Psoas muscle (tissue), 7 donors: ENCODE measurements at regions not wholly inside any gene's neighbourhood (a gene's known extent, or its start where the extent isn't known, plus 50 kb on each side); places are given as distances from the start of the nearest gene placed in this dataset.
"Not testable (repeated sequence)": the region's sequence is repeated elsewhere in the genome, so short reads cannot be mapped to it uniquely, and the experiment has no call there.

Source experiments
- ATAC-seq, 4 donors: fragments of 200-7000 bp; cut with Tn5 transposase; one replicate each; pipeline ENCODE4 v1.9.1; 2020; ENCODE audit warnings: moderate library complexity in 3 of 4, mild to moderate bottlenecking in 2 of 4
- DNase-seq, 2 donors: peaks; one replicate each; pipeline ENCODE4 v3.0.0-alpha.2; 2020
- H3K27ac ChIP-seq: fragments of 200-600 bp; one replicate; pipeline ENCODE4 v1.8.0; 2022
- H3K27me3 ChIP-seq, 3 donors: fragments of 200-600 bp in 1 of 3; one replicate each; pipeline versions ENCODE4 v1.6.1 to v1.8.0; 2013 to 2022; ENCODE audit warnings: low read length in 2 of 3, mild to moderate bottlenecking in 2 of 3, moderate library complexity in 1 of 3; ENCODE audit not compliant: insufficient read depth in 3 of 3
- H3K36me3 ChIP-seq, 2 donors: fragments of 200-600 bp in 1 of 2; one replicate each; pipeline versions ENCODE4 v1.6.1 to v1.8.0; 2013 to 2022; ENCODE audit warnings: low read depth in 1 of 2, mild to moderate bottlenecking in 1 of 2, moderate library complexity in 1 of 2; ENCODE audit not compliant: insufficient read depth in 1 of 2
- H3K4me1 ChIP-seq: fragments of 200-600 bp; one replicate; pipeline ENCODE4 v1.8.0; 2022
- H3K4me3 ChIP-seq: fragments of 200-600 bp; one replicate; pipeline ENCODE4 v1.8.0; 2022; ENCODE audit warnings: mild to moderate bottlenecking
- H3K9me3 ChIP-seq: fragments of 200-600 bp; one replicate; pipeline ENCODE4 v1.8.0; 2022
- WGBS, 3 donors: extraction: QIAGEN DNeasy Blood & Tissue Kit; methylation state at CpG; one replicate each; pipeline versions ENCODE4 v1.1.6 to v1.1.7; 2013; 5-methylcytosine and 5-hydroxymethylcytosine counted together
- intact Hi-C, 2 donors: fragments of 100-400 bp; cut with DNase I; formaldehyde crosslinking; loops; one replicate each; pipeline versions ENCODE4 v1.11.0 to v1.14.2; 2022
- TF ChIP-seq, protein P1 (sequence below): fragments of 200-600 bp; IDR thresholded peaks from one replicate; pipeline ENCODE4 v1.8.0; 2022; ENCODE audit warnings: antibody characterized with exemption
- donor health status: healthy with polysubstance abuse.
- donor health status: DM: no; HTN: no; CAD: no; lungs with moderate emphysema.
- donor health status: Bipolar disorder and iron deficiency.
- donor health status: healthy.
- donor health status: DM: yes; HTN: yes; CAD: no.
- donor health status: DM: no; HTN: no; CAD: no.
- donor health status: DM: yes; HTN: yes; CAD: no.

- ATAC-seq (no peak), DNase-seq (no peak)
- Histone ChIP-seq H3K27me3 (no peaks in the 10 kb centered on the region), H3K27ac (no peak overlapping the region), H3K36me3 (no peaks in the 10 kb centered on the region), H3K4me1 (no peaks in the 10 kb centered on the region), H3K4me3 (no peak overlapping the region), H3K9me3 (no peaks in the 10 kb centered on the region)
- intact Hi-C loops = no loop called here
- WGBS, 3 donors = 53 to 62% (median 62%) methylated on average over 9 of the region's 9 CpGs
- TF ChIP-seq, protein P1, sequence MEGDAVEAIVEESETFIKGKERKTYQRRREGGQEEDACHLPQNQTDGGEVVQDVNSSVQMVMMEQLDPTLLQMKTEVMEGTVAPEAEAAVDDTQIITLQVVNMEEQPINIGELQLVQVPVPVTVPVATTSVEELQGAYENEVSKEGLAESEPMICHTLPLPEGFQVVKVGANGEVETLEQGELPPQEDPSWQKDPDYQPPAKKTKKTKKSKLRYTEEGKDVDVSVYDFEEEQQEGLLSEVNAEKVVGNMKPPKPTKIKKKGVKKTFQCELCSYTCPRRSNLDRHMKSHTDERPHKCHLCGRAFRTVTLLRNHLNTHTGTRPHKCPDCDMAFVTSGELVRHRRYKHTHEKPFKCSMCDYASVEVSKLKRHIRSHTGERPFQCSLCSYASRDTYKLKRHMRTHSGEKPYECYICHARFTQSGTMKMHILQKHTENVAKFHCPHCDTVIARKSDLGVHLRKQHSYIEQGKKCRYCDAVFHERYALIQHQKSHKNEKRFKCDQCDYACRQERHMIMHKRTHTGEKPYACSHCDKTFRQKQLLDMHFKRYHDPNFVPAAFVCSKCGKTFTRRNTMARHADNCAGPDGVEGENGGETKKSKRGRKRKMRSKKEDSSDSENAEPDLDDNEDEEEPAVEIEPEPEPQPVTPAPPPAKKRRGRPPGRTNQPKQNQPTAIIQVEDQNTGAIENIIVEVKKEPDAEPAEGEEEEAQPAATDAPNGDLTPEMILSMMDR = no peak
Observed at GRCh38 chr5:163330723-163331668, 106.4 kb upstream of the CCNG1 start.

DNA sequence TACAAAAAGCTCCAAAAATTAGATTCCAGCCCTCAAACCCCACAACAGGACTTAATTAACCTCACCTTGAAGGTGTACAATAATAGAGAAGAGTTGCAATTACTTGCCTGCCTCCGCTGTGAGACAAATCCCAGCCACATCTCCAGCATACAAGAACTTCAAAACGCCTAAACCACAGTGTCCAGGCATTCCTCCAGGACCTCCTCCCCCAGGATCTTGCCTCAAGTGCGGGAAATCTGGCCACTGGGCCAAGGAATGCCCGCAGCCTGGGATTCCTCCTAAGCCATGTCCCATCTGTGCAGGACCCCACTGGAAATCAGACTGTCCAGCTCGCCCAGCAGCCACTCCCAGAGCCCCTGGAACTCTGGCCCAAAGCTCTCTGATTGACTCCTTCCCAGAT is 101.3 kb upstream of the CCNG1 start:
- intact Hi-C loops, H3K4me1 ChIP-seq, H3K27me3 ChIP-seq, ATAC-seq, H3K36me3 ChIP-seq, DNase-seq, H3K27ac ChIP-seq, H3K4me3 ChIP-seq, H3K9me3 ChIP-seq: not testable (repeated sequence)
- 63 to 71% (median 65%) methylated on average over 5 of the region's 5 CpGs for WGBS, 3 donors

DNA sequence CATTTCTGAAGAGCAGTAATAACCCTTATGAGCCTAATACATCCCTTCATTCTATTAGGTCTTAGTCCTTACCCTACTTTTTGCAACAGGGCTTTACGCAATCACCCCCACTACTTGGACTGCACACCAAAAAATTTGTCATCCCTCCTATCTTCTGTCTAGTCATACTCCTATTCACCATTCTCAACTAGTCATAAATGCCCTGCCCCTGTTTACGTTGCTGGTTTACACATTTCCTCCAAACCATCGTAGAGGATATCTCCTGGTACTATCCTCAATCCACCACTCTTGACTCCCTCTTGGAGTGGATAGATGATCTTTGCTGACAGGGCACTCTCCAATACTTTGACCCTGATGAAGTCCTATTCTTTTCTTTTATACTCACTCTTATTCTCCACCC is 98.2 kb upstream of the CCNG1 start:
- TF ChIP-seq, protein P1 = no peak
- 60 to 75% (median 60%) methylated on average over 3 of the region's 3 CpGs for WGBS, 3 donors
- no peaks in the 10 kb centered on the region for H3K27me3 ChIP-seq
- ATAC-seq = no peak
- no peak overlapping the region for H3K27ac ChIP-seq
- DNase-seq = no peak
- no peaks in the 10 kb centered on the region for H3K9me3 ChIP-seq
- no peaks in the 10 kb centered on the region for H3K36me3 ChIP-seq
- H3K4me1 ChIP-seq = no peaks in the 10 kb centered on the region
- H3K4me3 ChIP-seq = no peak overlapping the region
- intact Hi-C loops = no loop called here

- WGBS, 3 donors = 89 to 96% (median 91%) methylated on average over 6 of the region's 6 CpGs
- H3K4me3 ChIP-seq, H3K27ac ChIP-seq, H3K9me3 ChIP-seq, H3K27me3 ChIP-seq, ATAC-seq, H3K36me3 ChIP-seq, intact Hi-C loops, H3K4me1 ChIP-seq, DNase-seq: not testable (repeated sequence)
Observed at GRCh38 chr5:163340378-163340777, 97.0 kb upstream of the CCNG1 start.

GRCh38 chr5:163342306-163342705 is 95.1 kb upstream of the CCNG1 start:
- no peaks in the 10 kb centered on the region for H3K36me3 ChIP-seq
- H3K9me3 ChIP-seq = no peaks in the 10 kb centered on the region
- no peaks in the 10 kb centered on the region for H3K27me3 ChIP-seq
- H3K27ac ChIP-seq = no peak overlapping the region
- WGBS, 3 donors = 77 to 80% (median 79%) methylated on average over 2 of the region's 2 CpGs
- no peak for ATAC-seq
- DNase-seq = no peak
- H3K4me3 ChIP-seq = no peak overlapping the region
- TF ChIP-seq, protein P1 = no peak
- H3K4me1 ChIP-seq = no peaks in the 10 kb centered on the region
- intact Hi-C loops = no loop called here
